ENCODE measurements at regions not wholly inside any gene's neighbourhood (a gene's known extent, or its start where the extent isn't known, plus 50 kb on each side); places are given as distances from the start of the nearest gene placed in this dataset.

DNA sequence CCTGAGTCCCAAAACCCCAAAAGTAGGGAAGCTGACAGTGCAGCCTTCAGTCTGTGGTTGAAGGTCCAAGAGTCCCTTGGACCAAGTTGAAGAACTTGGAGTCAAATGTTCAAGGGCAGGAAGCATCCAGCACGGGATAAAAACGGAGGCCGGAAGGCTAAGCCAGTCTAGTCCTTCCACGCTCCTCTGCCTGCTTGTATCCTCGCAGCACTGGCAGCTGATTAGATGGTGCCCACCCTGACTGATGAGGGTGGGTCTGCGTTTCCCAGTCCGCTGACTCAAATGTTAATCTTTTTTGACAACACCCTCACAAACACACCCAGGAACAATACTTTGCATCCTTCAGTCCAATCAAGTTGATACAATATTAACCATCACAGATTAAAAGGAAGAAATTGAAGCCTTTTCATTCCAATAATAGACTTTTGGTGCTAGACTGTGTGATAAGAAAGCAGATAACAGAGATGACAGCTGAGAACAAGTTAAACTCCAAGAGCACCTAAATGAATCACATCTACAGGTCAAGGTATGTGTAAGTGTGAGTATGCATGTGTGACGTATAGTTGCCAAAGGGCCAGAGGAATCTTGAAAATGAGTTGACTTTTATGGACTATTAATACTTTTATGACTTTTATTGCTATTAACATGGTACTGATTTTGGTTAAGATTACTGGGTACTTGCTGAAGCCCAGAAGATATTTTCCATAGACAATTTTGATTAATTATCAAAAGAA lies 933.5 kb upstream of the SOX9 start:
- TF ChIP-seq, protein P1, sequence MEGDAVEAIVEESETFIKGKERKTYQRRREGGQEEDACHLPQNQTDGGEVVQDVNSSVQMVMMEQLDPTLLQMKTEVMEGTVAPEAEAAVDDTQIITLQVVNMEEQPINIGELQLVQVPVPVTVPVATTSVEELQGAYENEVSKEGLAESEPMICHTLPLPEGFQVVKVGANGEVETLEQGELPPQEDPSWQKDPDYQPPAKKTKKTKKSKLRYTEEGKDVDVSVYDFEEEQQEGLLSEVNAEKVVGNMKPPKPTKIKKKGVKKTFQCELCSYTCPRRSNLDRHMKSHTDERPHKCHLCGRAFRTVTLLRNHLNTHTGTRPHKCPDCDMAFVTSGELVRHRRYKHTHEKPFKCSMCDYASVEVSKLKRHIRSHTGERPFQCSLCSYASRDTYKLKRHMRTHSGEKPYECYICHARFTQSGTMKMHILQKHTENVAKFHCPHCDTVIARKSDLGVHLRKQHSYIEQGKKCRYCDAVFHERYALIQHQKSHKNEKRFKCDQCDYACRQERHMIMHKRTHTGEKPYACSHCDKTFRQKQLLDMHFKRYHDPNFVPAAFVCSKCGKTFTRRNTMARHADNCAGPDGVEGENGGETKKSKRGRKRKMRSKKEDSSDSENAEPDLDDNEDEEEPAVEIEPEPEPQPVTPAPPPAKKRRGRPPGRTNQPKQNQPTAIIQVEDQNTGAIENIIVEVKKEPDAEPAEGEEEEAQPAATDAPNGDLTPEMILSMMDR (IDR thresholded peaks at IDR 0.05; ENCODE audit: control extremely low read depth in 1 of 3, insufficient read depth in 1 of 3, low read depth in 1 of 3, low read length in 3 of 3) = no peak
- TF ChIP-seq POLR2A (IDR thresholded peaks at IDR 0.05; ENCODE audit: control extremely low read depth in 1 of 2, low read depth in 2 of 2, low read length in 2 of 2) = no peak
- no peak for TF ChIP-seq KDM5A (IDR thresholded peaks at IDR 0.05; ENCODE audit: low read length)
- no peak for TF ChIP-seq EP300 (IDR thresholded peaks at IDR 0.05; ENCODE audit: borderline replicate concordance in 1 of 2, low read depth in 2 of 2, low read length in 2 of 2)
- no peak for TF ChIP-seq RXRA (IDR thresholded peaks at IDR 0.05; ENCODE audit: insufficient read depth, low read depth, low read length)
- no peak for TF ChIP-seq EZH2 (IDR thresholded peaks at IDR 0.05; ENCODE audit: low read depth, low read length, severe bottlenecking)
